Stimulated activated CD8-positive, alpha-beta memory T cell treated with anti-CD3 and anti-CD28 coated beads, Interleukin-15, amount 100 ng/mL, for 1 hour (primary cell): ENCODE measurements at regions not wholly inside any gene's neighbourhood (a gene's known extent, or its start where the extent isn't known, plus 50 kb on each side); places are given as distances from the start of the nearest gene placed in this dataset.

Experiments used
- DNase-seq: peaks from one replicate; pipeline ENCODE4 v3.0.0-alpha.2; 2020; ENCODE audit warnings: low read depth

DNA sequence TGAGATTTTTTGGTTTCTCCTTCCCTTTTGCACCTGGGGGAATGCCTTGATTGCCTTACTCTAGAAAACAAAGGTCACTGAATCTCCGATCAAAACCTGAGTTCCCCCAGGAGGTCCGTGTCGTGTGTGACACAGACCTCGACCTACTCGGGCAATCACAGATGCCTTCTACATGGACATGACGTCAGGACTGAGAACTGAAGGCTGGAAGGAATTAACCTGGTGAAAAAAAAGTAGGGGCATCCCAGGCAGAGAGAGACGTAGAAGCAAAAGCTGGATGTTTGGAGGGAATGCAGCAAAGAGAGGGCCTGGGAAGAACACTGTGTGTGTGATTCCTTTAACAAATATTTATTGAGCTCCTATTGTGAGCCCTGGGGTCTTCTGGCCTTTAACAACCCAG lies 178.0 kb downstream of the PRDM2 start:
- DNase-seq, result no peak

DNA sequence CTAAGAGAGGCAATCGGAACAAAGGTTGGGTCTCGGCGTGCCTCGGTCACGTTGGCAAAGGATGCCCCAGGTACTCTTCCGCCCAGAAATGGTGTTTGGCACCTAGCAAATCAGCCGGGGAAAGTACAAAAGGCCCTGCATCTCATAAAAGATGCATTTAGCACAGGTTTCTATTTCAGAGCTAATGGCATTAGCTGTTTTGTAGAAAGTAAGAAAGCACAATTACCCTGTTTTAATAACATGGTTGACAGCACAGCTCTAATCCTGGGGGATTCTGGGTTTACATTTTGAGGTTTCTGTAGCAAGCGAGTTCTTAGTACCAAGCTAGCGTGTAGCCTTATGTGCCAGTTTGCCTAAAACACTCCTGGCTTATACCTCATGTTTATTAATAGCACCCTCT lies 178.5 kb downstream of the PRDM2 start:
- no peak for DNase-seq

DNA sequence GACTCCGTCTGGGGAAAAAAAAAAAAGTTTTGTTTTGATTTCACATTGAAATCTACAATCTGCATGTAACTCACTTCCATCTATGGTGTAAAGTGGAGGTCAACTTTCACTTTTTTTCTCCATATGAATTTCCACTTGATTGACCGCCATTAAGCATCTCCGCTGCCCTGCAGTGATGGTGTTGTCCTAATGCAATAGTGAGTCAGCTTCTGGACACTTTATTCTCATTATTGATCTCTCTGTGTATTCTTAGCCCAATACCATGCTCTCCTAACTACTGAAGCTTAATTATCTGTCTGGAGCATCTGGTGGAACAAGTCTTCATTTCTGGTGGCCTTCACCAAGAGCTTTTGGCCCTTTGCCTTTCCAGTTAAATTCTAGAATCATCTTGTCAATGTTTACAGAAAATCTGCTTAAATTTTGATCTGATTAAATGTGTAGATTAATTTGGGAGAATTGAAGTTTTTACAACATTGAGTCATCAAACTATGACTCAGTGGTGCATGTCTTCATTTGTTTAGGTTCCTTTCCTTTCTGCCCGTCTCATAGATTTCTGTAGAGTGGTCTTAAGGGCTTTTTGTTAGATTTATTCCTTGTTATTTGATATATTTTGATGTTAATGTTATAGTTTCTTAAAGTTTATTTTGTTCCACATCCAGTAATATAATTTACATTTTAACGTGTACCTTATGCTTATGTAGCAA lies 181.5 kb downstream of the PRDM2 start:
- DNase-seq, result no peak

DNA sequence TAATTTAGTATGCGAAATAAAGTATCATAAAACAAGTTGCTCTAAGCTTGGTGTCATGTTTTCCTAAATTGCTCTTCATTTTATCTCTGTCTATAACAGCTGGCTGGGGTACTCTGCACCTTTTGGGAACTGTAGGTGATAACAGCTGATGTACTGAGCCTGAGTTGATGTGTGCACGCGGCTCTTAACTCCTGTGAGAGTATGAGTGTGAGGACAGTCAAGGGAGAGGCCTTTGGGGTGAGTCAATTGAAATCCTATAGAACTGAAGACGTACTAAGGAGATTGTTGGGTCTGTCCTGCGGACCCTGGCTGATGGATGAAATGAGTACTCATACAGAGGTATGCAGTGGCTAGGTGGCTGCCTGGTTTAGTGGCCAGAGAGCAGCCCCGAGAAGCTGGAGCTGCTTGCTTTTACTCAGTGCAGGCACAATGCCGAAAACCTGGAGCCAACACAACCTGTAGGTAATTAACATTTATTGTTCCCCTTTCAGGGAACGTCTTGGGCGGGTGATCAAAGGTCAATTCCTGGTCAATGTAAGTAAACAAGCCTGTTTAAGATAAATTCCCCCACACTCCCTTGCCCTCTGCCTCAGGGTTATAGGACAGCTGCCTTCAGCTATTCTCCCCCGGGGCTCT lies 188.5 kb downstream of the PRDM2 start:
- no peak for DNase-seq

DNA sequence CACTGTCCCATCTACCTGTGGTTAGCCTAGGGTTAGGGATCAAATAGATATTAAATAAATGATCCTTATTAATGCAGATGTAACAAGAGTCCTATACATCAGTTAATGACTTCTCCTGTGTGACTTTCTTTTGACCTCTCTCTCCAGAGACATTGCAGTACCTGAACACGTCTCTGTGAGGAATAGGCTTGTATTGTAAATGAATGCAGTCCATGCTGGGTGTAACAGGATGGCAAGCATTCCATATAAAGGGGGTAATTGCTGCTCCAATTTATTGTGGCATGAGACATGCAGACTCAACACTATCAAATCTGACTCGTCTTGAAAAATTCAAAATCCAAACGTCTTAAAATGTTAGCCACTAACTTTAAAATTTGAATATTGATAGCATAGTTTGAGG lies 189.5 kb downstream of the PRDM2 start:
- DNase-seq, result no peak

DNA sequence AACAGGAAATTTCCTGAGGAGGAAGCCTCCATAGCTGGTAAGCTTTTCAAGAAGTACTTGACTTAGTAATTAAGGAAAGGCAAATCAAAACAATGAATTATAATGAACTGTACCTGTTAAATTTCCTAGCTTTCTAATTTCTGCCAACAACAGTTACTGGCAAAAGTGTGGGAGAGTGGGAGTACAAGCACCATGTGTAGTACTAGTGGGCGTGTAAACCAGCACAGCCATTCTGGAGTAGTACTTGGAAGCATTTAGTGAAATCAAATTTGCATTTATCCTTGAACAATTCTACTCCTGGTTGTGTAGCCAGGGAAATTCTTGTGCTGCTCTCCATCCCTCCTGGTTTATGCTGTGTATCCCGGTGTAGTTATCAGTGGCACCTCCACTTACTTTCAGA lies 190.8 kb downstream of the PRDM2 start:
- no peak for DNase-seq

DNA sequence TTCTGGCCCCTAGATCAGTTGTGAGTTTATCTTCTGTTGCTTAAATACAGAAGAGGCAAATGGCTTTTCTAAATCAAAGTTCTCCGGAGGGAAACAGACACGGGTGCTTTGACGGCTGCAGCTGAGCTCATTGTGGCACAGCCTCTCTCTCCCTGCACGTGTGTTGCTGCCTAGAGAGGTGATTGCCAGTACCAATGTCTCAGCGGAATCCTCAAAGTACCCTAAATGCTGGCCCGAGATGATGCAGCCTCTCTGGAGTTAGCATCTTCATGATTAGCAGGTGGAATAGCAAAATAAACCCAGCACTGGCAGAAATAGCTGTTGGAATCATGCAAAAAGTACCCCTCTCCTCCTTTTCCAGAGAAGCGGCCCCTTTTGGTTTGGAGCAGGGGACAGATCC lies 192.2 kb downstream of the PRDM2 start:
- no peak for DNase-seq

DNA sequence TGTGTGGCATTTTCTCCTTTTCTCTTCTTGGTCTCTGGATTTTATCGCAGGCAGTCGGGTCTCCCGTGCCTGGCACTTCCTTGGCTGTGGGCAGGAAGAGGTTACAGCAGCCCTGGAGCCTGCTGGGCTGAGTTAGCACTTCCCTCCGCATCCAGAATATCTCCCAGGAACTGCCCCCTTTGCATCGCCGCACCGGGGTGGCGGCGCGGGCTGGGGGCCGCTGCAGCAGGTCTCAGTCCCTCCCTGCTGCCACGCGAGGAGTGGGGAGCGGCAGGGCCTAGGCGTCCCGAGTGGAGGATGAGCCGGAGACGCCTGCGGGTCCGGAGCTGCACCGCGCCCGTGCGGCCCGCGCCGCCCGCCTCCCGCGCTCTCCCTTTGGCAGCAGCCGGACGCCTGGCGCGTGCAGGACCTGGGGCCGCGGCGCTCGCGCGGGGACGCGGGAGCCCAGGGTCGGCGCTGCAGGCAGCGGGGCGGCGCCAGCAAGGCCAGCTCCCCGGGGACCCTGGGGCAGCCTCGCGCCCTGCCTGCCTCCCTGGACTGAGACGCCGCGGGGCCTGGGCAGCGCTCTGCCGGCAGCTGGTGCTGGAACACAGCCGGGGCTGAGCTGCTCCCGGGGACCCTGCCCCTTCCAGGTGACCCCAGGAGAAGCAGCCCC lies 192.8 kb downstream of the PRDM2 start:
- DNase-seq, result no peak

DNA sequence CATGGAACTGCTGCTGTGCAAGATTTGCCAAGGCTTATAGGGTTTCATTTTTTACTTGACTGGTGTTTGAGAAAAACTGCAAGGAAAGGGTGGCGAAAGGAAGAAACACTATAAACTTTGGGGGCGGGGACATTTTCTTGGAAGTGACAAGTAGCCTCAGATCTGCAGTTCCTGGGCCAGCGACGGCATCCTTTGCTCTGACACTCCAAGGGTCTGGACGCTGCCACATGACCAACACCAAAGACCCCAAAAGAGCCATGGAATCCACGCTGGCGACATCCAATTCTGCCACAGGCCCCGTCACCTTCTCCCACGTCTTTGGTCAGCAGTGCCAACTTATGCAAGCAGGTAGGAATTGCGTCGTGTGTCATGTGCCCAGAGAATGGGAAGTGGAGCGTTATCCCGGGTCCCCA lies 193.4 kb downstream of the PRDM2 start:
- DNase-seq, result no peak

DNA sequence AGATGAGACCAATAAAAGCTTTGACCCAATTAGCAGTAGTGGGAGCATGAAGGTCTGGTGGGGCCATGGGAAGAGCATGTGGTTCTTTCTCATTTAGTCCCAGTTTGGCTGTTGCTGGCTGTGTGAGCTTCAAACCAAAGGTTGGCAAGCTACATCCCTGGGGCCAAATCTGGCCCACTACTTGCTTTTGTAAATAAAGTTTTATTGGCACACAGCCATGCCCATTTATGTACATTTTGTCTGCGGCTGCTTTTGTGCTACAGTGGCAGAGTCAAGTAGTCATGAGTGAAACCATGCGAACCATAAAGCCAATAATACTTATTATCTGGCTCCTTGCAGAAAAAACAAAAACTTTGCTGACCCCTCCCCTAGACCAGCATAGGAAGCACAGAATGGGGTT lies 196.9 kb downstream of the PRDM2 start:
- DNase-seq, result no peak

DNA sequence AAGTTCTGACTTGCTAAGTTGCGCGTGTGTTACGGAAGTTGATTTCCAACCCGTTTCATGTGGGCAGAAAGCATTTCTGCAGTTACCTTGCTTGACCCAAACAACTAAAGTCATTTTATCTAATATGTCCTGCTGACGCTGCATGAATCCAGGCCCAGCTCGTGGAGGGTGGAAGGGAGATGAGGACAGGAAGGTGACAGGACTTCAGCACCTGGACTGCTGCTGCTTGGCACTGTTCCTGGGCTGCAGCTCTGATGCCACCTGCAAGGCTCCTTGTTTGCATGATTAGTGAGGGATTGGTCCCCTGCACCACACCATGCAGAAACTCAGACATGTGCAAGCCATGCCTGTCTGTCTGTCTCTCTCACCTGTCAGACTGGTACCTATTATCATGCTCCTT lies 198.4 kb downstream of the PRDM2 start:
- no peak for DNase-seq

DNA sequence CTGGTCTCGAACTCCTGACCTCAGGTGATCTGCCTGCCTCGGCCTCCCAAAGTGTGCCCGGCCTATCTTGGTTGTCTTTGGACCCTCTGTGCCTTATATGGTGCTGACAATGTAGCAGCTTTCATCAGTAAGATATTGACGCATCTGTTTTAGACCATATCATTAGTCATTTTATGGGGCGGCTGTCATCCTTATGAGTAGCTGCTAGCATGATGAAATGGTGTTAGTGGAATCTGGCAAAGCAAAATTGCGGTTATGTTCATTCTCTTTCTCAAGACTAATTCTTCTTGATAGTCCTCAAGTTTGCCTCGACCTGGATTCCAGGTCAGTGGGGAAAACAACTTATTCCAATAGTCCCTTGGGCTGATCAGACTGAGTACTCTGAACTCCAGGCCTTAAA lies 199.9 kb downstream of the PRDM2 start:
- DNase-seq, result no peak

DNA sequence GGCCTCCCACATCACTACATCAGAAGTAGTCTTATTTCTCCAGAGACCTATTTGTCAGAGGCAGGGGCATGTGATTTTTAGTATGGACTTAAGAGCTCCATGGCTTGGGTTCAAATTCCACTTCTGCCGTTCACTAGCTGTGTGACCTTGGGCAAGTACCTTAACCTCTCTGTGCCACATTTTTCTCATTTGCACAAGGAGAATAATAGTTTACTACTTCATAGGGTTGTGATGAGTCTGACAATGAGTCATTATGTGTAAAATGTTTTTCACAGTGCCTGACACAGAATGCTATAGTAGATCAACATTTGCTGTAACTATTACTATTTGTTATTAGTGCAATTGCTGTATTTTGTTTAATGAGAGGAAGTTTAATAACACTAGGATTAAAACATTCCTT lies 200.6 kb downstream of the PRDM2 start:
- no peak for DNase-seq

DNA sequence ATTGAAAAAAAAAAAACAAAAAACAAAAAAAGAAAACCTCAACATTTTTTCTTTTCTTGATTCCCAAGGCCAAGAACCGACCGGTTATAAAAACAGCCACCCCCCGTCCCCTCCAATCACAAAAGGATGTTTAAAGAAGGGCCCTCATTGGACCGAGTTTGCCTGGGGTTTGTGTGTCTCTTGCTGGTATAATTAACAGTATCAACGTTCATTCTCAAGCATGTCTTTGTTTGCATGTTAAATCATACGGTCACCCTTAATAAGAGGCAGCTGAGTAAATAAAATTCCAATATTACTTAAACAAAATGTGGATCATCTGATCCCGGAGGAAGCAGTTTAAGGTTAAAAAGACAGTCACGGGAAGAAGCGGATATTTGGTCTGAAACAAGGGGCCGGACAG lies 201.1 kb downstream of the PRDM2 start:
- DNase-seq, result no peak

DNA sequence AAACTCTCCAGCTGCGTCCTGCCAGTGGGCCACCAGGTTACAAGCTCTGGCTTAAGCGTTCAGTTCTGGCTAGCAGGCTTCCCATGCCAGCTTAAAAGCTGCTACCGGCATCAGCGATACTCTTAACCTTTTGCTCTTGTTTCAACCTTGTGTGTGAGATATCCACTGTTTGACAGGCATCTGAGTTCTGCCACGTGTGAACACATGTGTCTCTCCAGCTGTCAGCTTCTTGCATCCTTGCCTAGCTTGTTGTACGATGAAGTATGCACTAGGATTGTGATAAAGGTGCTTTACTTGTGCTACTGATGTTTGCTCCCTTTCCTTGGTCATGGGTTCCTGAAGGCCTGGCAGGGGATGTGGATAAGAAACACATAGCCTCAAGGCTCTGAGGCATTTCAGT lies 201.6 kb downstream of the PRDM2 start:
- DNase-seq, result no peak

DNA sequence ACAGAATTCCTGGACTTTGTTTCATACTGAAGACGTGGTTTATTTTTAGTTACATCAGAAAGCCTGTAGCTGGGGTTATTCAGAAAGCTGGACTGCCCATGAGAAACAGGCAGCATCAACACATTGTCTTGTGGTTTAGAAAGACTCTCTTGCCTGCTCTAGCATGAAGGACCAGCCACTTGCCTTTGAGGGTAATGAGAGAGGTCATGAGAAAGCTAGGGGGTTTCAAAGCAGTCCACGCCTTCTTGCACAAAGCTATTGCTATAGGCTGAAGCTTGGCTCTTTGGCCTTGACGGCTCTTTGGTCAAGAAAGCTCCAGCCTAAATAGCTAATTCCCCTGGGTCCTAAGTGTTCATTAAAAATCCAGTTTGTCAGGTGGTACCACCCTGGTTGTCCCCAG lies 208.1 kb downstream of the PRDM2 start:
- DNase-seq, result no peak

DNA sequence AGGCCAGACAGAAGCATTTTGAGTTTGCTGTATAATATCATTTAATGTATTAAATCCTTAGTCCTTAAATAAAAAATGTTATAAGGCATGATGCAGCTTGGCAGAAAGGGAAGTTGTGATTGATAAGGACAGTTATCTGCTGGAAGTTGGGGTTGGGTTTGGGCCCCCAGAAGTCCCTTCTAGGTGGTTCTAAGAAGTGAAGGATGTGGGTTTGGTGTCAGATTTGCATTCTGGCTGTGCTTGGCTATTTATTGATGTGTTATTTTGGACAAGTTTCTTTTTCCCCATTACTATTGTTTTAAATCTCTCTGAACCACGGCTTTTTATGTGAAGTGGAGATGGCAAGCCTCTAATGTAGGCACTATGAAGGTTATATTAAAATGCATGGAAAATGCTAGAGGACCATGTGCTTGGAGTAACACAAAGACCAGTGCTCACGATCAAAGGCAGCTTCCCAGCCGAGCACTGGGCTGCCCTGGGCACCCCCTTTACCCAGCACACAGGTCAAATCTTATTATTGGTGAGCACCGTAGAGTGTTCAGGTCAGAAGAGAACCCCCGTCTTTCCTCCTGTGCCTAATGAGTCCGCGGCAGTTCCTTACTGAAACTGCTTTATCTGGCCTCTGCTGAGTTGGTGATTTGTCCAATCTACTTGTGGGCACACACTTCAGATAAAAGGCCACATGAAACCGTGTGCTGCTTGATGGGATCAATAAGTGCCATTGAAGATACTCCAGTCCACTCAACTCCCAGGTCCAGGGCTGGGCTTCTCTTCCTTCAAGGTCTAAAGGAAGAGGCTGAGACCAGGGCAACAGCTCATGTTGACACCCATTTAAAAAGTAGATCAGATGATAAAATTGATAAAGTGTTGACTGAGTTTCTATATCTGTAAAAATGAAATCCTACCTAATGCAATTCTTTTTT lies 212.0 kb downstream of the PRDM2 start:
- DNase-seq, result no peak

DNA sequence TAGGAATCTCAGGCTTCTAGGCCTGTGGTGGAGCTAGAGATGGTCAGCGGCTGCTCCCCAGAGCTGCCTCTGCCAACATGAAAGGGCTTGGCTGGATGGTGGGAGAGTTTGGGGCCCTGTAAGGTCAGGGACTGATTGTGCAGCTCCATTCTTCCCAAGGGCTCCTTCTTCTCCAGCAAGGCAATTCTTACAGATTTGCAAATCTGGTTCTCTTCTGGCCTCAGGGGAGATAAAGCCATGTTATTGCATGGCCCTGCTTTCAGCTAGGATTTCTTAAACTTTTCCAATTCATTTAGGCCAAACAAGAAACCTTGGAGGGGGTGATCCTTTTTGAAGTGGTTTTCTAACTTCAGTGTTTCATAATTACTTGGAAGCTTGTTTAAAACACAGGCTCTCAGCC lies 213.4 kb downstream of the PRDM2 start:
- no peak for DNase-seq

DNA sequence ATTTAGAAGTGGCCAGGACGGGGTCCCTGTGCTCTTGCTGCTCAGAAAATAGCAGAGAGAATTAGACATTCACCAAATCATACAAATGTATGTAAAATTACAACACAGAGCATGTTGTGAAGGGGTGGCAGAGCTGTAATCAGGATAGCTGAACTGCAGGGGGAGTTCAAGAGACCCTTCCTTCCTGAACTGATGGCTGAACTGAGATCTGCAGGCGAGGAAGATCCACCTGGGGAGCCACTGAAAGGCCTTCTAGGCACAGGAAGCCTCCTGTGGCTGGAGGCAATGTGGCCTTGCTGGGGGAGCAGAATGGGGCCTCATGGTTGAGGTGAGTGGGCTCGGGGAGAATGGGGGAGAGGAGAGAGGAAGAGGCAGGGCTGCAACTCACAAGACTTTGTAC lies 216.5 kb downstream of the PRDM2 start:
- DNase-seq, result no peak

DNA sequence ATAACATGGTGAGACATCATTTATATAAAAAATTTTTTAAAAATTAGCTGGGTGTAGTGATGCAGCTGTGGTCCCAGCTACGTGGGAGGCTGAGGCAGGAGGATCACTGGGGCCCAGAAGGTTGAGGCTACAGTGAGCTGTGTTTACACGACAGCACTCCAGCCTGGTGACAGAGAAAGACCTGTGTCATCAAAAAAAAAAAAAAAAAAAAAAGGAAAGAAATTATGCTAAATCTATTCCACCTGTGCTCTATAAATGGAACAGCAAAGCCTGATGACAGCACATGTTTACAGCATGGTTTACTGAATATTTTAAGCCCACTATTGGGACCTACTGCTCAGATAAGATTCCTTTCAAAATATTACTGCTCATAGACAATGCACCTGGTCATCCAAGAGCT lies 217.6 kb downstream of the PRDM2 start:
- DNase-seq, result no peak

DNA sequence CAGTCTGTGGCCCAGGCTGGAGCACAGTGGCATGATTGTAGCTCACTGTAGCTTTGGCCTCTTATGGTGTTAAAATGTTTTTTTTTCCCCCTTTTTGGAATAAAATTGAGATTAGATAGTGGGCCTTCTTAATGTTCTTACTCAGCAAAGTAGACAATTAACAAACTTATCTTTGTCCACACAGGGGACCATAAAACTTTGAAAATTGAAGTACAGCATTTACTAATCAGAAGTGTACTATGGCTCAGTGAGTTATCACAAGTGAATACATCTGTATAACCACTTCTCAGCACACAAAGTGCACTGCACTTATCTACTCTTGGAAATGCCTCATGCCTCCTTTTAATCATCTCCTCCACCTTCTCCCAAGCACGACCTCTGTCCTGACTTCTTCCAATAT lies 218.9 kb downstream of the PRDM2 start:
- DNase-seq, result no peak

DNA sequence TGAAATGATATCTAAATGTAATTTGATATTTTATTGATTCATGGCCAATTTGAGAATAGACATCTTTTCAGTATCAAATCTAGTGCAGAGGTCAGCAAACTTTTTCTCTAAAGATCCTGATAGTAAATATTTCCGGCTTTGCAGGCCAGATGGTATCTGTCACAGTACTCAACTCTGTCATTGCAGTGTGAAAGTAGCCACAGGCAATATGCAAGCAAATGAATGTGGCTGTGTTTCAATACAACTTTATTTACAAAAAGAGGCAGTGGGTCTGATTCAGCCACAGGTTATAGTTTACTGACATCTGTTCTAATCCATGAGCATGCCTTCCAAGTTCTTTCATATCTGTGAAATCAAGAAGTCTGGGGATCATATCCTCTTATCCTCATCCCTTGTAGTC lies 221.2 kb downstream of the PRDM2 start:
- DNase-seq, result no peak
